ENCODE measurements at regions not wholly inside any gene's neighbourhood (a gene's known extent, or its start where the extent isn't known, plus 50 kb on each side); places are given as distances from the start of the nearest gene placed in this dataset.

DNA sequence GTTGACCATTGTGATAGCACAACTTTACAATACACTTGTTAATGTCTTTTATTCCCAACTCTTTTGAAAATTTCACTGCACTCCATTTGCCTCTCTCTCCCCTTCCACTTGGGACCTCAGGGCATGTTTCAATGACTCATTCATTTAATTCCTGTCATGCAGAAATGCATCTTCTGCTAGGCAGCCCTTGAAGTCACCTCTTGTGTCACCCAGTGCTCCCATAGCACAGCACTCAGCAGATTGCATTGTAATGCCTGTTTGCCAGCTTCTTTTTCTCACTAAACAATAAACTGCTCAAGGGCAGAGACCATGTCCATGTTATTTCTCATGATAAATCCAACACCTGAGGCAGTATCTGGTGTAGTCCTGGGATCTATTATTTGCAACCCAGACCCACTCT, 85.9 kb upstream of the ACSL3 start:
- DNase-seq (ENCODE audit: low spot score), result no peak
- TF ChIP-seq CTCF (IDR thresholded peaks at IDR 0.05; ENCODE audit: borderline replicate concordance, control extremely low read depth, extremely low read depth, insufficient read depth, missing control alignments), result no peak
- in situ Hi-C loops (cut with MboI; ENCODE audit: low sequenced_read_pairs, unreplicated experiment), result no loop called here

- in situ Hi-C loops (cut with MboI; ENCODE audit: low sequenced_read_pairs, unreplicated experiment), result no loop called here
- no peak for TF ChIP-seq CTCF (IDR thresholded peaks at IDR 0.05; ENCODE audit: borderline replicate concordance, control extremely low read depth, extremely low read depth, insufficient read depth, missing control alignments)
- DNase-seq (ENCODE audit: low spot score), result no peak
Observed at GRCh38 chr2:222776792-222777191, 84.0 kb upstream of the ACSL3 start.

DNA sequence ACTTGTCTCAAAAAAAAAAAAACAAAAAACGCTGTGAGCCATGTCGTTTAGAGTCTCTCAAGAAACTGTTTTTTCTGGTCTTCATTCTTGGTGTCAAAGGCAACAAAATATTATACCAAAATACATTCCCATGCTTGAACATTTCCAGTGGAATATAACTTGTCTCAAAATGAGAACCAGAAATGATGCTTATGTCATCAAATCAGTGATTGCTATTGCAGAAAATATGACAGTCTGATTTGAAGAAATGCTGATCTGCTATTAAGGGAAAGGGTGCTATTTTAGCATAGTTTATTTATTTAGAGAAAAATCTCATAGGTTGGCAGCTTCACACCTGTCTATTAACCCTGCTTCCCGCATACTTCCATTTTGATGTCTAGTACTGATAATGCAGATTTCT, 82.4 kb upstream of the ACSL3 start:
- no peak for TF ChIP-seq CTCF (IDR thresholded peaks at IDR 0.05; ENCODE audit: borderline replicate concordance, control extremely low read depth, extremely low read depth, insufficient read depth, missing control alignments)
- in situ Hi-C loops (cut with MboI; ENCODE audit: low sequenced_read_pairs, unreplicated experiment), result no loop called here
- DNase-seq (ENCODE audit: low spot score), result no peak

- DNase-seq (ENCODE audit: low spot score), result no peak
- in situ Hi-C loops (cut with MboI; ENCODE audit: low sequenced_read_pairs, unreplicated experiment), result no loop called here
Observed at GRCh38 chr2:222779145-222779832, 81.5 kb upstream of the ACSL3 start.

GRCh38 chr2:222780051-222780450, 80.8 kb upstream of the ACSL3 start:
- TF ChIP-seq CTCF (IDR thresholded peaks at IDR 0.05; ENCODE audit: borderline replicate concordance, control extremely low read depth, extremely low read depth, insufficient read depth, missing control alignments), result no peak
- in situ Hi-C loops (cut with MboI; ENCODE audit: low sequenced_read_pairs, unreplicated experiment), result no loop called here
- DNase-seq (ENCODE audit: low spot score), result no peak

More at GRCh38 chr2:222779145-222779832, 81.5 kb upstream of the ACSL3 start:
- TF ChIP-seq CTCF (IDR thresholded peaks at IDR 0.05; ENCODE audit: borderline replicate concordance, control extremely low read depth, extremely low read depth, insufficient read depth, missing control alignments), result no peak

DNA sequence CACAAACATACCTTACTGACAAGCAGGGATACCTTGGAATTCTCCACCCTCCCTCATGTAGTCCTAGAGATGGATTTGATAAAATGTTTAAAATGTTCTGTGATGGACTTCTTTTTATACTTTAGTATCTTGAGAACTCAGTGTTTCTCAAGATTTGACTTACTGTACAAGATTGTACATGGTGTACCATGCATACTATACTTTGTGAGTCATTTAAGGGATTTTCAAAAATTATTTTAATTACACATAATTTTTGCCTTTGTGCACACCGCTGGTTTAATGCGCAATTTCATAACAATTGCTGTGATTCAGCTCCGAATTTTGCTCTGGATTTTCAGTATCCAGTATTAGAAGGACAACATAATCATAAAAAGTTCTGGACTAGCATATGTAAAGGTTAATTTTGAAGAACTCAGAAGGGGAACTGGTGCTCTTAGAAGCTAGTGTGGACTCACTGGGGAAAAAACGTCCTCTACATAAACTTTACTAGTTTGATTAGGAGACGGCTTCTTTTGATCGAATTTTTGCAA, 78.6 kb upstream of the ACSL3 start:
- no peak for TF ChIP-seq CTCF (IDR thresholded peaks at IDR 0.05; ENCODE audit: borderline replicate concordance, control extremely low read depth, extremely low read depth, insufficient read depth, missing control alignments)
- DNase-seq (ENCODE audit: low spot score), result no peak
- in situ Hi-C loops (cut with MboI; ENCODE audit: low sequenced_read_pairs, unreplicated experiment), result no loop called here
